HepG2 (cell line): ENCODE measurements at regions not wholly inside any gene's neighbourhood (a gene's known extent, or its start where the extent isn't known, plus 50 kb on each side); places are given as distances from the start of the nearest gene placed in this dataset.
A peak's percentile ranks its signal among the peaks of the same experiment; 100 is the strongest.

Experiments
- ATAC-seq: fragments of 200-7000 bp; cut with Tn5 transposase; 3 replicates; pipeline ENCODE4 v1.9.1; 2020; ENCODE audit warnings: mild to moderate bottlenecking, moderate library complexity
- BruUV-seq: library from RNA; stranded (reverse); fragments of 400-500 nt; replicated peaks from 2 replicates; lab custom pipeline; 2021; lab: Mats Ljungman, UMichigan
- CTCF ChIA-PET: fragments of 300-600 bp; formaldehyde crosslinking; extraction: SDS; loops from one replicate; lab custom pipeline; 2021; ENCODE audit warnings: low total read pairs, inconsistent platforms, low intra/inter-chr PET ratio; lab: Yijun Ruan, JAX
- POLR2A ChIA-PET: fragments of 350-600 bp; sonication (Branson Sonifier 250); formaldehyde crosslinking; loops from one replicate; lab custom pipeline; 2020; ENCODE audit warnings: antibody characterized with exemption, inconsistent platforms; lab: Yijun Ruan, JAX
- DNase-seq: peaks from one replicate; pipeline ENCODE4 v3.0.0-alpha.2; 2015; ENCODE audit warnings: low spot score
- FAIRE-seq: peaks from 3 replicates; lab custom pipeline; 2011; peaks lifted over from hg19 to GRCh38; lab: Jason Lieb, UNC
- H2AFZ ChIP-seq: one replicate; pipeline ENCODE4 v1.6.1; 2011; ENCODE audit warnings: low read length, inconsistent platforms
- H3K27ac ChIP-seq: fragments of 300-600 bp; 3 replicates; pipeline ENCODE4 v1.8.0; 2011; ENCODE audit warnings: mixed run types, mild to moderate bottlenecking, mixed read lengths, low read length, inconsistent platforms; ENCODE audit not compliant: insufficient read depth; ENCODE audit errors: extremely low read length
- H3K27me3 ChIP-seq, 2 experiments: fragments of 200-600 bp in 1 of 2; 2 replicates in 1 of 2; 3 replicates in 1 of 2; pipeline versions ENCODE4 v1.6.0 to v1.8.0; 2011; ENCODE audit warnings: low read length in 2 of 2, mild to moderate bottlenecking in 2 of 2, moderate library complexity in 2 of 2, inconsistent platforms in 1 of 2; ENCODE audit not compliant: insufficient read depth in 2 of 2, control insufficient read depth in 1 of 2
- H3K36me3 ChIP-seq, 2 experiments: fragments of 200-600 bp in 1 of 2; replicated peaks in 1 of 2; 2 replicates in 1 of 2; 3 replicates in 1 of 2; pipeline versions ENCODE4 v1.5.1 to v1.8.0; 2011; ENCODE audit warnings: low read length in 2 of 2, inconsistent platforms in 1 of 2; ENCODE audit not compliant: insufficient read depth in 2 of 2, control insufficient read depth in 1 of 2
- H3K4me1 ChIP-seq: 2 replicates; pipeline ENCODE4 v1.5.1; 2012; ENCODE audit warnings: low read length, inconsistent platforms; ENCODE audit not compliant: insufficient read depth
- H3K4me2 ChIP-seq: 2 replicates; pipeline ENCODE4 v1.6.0; 2011; ENCODE audit warnings: low read depth, low read length, inconsistent platforms
- H3K4me3 ChIP-seq, 3 experiments: fragments of 200-600 bp in 1 of 3; sonication (generic), shearing (Covaris generic) in 1 of 3; replicated peaks in 1 of 3; 2 replicates each; pipeline ENCODE4 v1.5.1; 2011 to 2016; ENCODE audit warnings: low read length in 3 of 3, inconsistent platforms in 2 of 3, low read depth in 2 of 3, mild to moderate bottlenecking in 2 of 3, control low read depth in 1 of 3, mixed read lengths in 1 of 3; ENCODE audit not compliant: insufficient read depth in 1 of 3
- H3K79me2 ChIP-seq: one replicate; pipeline ENCODE4 v1.6.1; 2011; ENCODE audit warnings: low read length, inconsistent platforms; ENCODE audit not compliant: insufficient read depth
- H3K9ac ChIP-seq: 2 replicates; pipeline ENCODE4 v1.6.0; 2011; ENCODE audit warnings: mild to moderate bottlenecking, low read depth, low read length, inconsistent platforms; ENCODE audit not compliant: insufficient read depth
- H3K9me3 ChIP-seq: 2 replicates; pipeline ENCODE4 v1.5.1; 2012; ENCODE audit warnings: mild to moderate bottlenecking, low read length
- H4K20me1 ChIP-seq: 2 replicates; pipeline ENCODE4 v1.6.0; 2011; ENCODE audit warnings: inconsistent platforms, mild to moderate bottlenecking, low read length, moderate library complexity; ENCODE audit not compliant: insufficient read depth
- CEBPB ChIP-seq: IDR thresholded peaks from 2 replicates; pipeline ENCODE4 v1.6.1; 2011; ENCODE audit warnings: low read depth, low read length, improper control_type of control experiment, borderline replicate concordance
- MZF1 ChIP-seq: sonication (generic); formaldehyde crosslinking; IDR thresholded peaks from 2 replicates; pipeline ENCODE4 v1.8.1; 2023; ENCODE audit warnings: mild to moderate bottlenecking, missing genetic modification reagents, borderline replicate concordance
- PRDM10 ChIP-seq: sonication (generic); formaldehyde crosslinking; IDR thresholded peaks from 2 replicates; pipeline ENCODE4 v1.4.0; 2020; ENCODE audit warnings: low read depth, missing genetic modification reagents
- RAD51 ChIP-seq: fragments of 450-650 bp; IDR thresholded peaks from 2 replicates; pipeline ENCODE4 v1.6.1; 2016; ENCODE audit warnings: borderline replicate concordance
- SMAD9 ChIP-seq: sonication (generic); formaldehyde crosslinking; IDR thresholded peaks from 2 replicates; pipeline ENCODE4 v1.5.1; 2020; ENCODE audit warnings: mild to moderate bottlenecking, missing genetic modification reagents
- ZNF552 ChIP-seq: sonication (generic); formaldehyde crosslinking; IDR thresholded peaks from 2 replicates; pipeline ENCODE4 v1.9.0; 2022; ENCODE audit warnings: missing genetic modification reagents, mild to moderate bottlenecking, borderline replicate concordance
- ZNF556 ChIP-seq: sonication (generic); formaldehyde crosslinking; IDR thresholded peaks from 2 replicates; pipeline ENCODE4 v1.4.0; 2020; ENCODE audit warnings: mild to moderate bottlenecking, missing genetic modification reagents, borderline replicate concordance
- ZNF800 ChIP-seq: sonication (generic); formaldehyde crosslinking; IDR thresholded peaks from 2 replicates; pipeline ENCODE4 v1.4.0; 2020; ENCODE audit warnings: missing genetic modification reagents
- WGBS: methylation state at CpG from one replicate; pipeline ENCODE4 v1.1.6; 2017; ENCODE audit warnings: low lambda C conversion rate; 5-methylcytosine and 5-hydroxymethylcytosine counted together
- in situ Hi-C: cut with HindIII; loops from 2 replicates; pipeline ENCODE4 v1.10.0; 2017; ENCODE audit warnings: low pct_unique_long_range_greater_than_20kb; ENCODE audit not compliant: extremely low pct_ligation_motif_present
- intact Hi-C: fragments of 100-400 bp; cut with micrococcal nuclease; formaldehyde crosslinking; loops from one replicate; pipeline ENCODE4 v1.10.0; 2022; ENCODE audit not compliant: unreplicated experiment

GRCh38 chr14:94850309-94851211 is 80.6 kb upstream of the GSC start:
- H3K27ac ChIP-seq: no peak overlapping the region
- DNase-seq: no peak
- in situ Hi-C loops (no loop called here), intact Hi-C loops (no loop called here)
- no peaks in the 10 kb centered on the region for H3K79me2 ChIP-seq
- POLR2A ChIA-PET: no interaction called here
- no peak overlapping the region for H3K4me3 ChIP-seq
- ATAC-seq: no peak
- no TSS peak for BruUV-seq
- FAIRE-seq: no peak
- peaks cover 1 to 35% of the 10 kb centered on the region in 2 experiments for H3K27me3 ChIP-seq
- H3K4me1 ChIP-seq: no peaks in the 10 kb centered on the region
- TF ChIP-seq CEBPB (peak; percentile 62), ZNF800 (CRISPR knock-in tag) (no peak), ZNF552 (CRISPR knock-in tag) (no peak), ZNF556 (no peak), MZF1 (no peak), RAD51 (no peak), SMAD9 (CRISPR knock-in tag) (no peak), PRDM10 (CRISPR knock-in tag) (no peak)
- TF ChIP-seq, all 625 proteins: peak for 1
- Histone ChIP-seq H2AFZ (no peak overlapping the region), H3K4me2 (no peak overlapping the region), H3K9me3 (peaks cover 9% of the 10 kb centered on the region; the same call in 1 of the 2 replicates), H3K36me3 (no peaks in the 10 kb centered on the region), H4K20me1 (no peaks in the 10 kb centered on the region), H3K9ac (no peak overlapping the region)
- CTCF ChIA-PET: no interaction called here
- 22% methylated on average over 16 of the region's 16 CpGs for WGBS
